Activated T-cell treated with anti-CD3 and anti-CD28 coated beads, Interleukin-2, amount 50 U/mL, for 48 hours (primary cell): ENCODE measurements at regions not wholly inside any gene's neighbourhood (a gene's known extent, or its start where the extent isn't known, plus 50 kb on each side); places are given as distances from the start of the nearest gene placed in this dataset.
"Not testable (repeated sequence)": the region's sequence is repeated elsewhere in the genome, so short reads cannot be mapped to it uniquely, and the experiment has no call there.

Experiments
- DNase-seq, 2 experiments: peaks; one replicate each; pipeline ENCODE4 v3.0.0-alpha.2; 2020

GRCh38 chr6:27720607-27721580, 191.3 kb downstream of the OR2B2 start:
- DNase-seq, result peak; percentile 45 to 49

GRCh38 chr6:27719039-27719438, 193.2 kb downstream of the OR2B2 start:
- peak; percentile 33 to 37 for DNase-seq

- no peak for DNase-seq
These were observed 205.8 kb downstream of the OR2B2 start for GRCh38 chr6:27706431-27706830.

- DNase-seq, result no peak
These were observed 211.9 kb downstream of the OR2B2 start for GRCh38 chr6:27700337-27700736.

GRCh38 chr6:27694547-27694874, 217.7 kb downstream of the OR2B2 start:
- no peak for DNase-seq

- peak; percentile 57 to 62 for DNase-seq
These were observed 218.2 kb downstream of the OR2B2 start for GRCh38 chr6:27693766-27694546.

- not testable (repeated sequence) for DNase-seq
These were observed 219.2 kb upstream of the ZNF184 start for GRCh38 chr6:27692133-27692532.

- DNase-seq, result peak; percentile 91 to 93
These were observed 215.2 kb upstream of the ZNF184 start for GRCh38 chr6:27688014-27688586.

GRCh38 chr6:27687154-27688013, 214.5 kb upstream of the ZNF184 start:
- peak; percentile 90 to 91 for DNase-seq

GRCh38 chr6:27685279-27685678, 212.4 kb upstream of the ZNF184 start:
- DNase-seq, result no peak

- peak; percentile 76 to 77 for DNase-seq
These were observed 211.6 kb upstream of the ZNF184 start for GRCh38 chr6:27684264-27685211.

- no peak for DNase-seq
These were observed 207.2 kb upstream of the ZNF184 start for GRCh38 chr6:27679964-27680694.

- no peak for DNase-seq
These were observed 206.5 kb upstream of the ZNF184 start for GRCh38 chr6:27679308-27679963.

- no peak for DNase-seq
These were observed 205.6 kb upstream of the ZNF184 start for GRCh38 chr6:27678469-27678868.

- DNase-seq, result no peak
These were observed 202.0 kb upstream of the ZNF184 start for GRCh38 chr6:27674882-27675281.

- peak in 1 of 2 experiments; percentile 62 for DNase-seq
These were observed 199.4 kb upstream of the ZNF184 start for GRCh38 chr6:27672113-27672799.

- peak in 1 of 2 experiments; percentile 26 for DNase-seq
These were observed 196.9 kb upstream of the ZNF184 start for GRCh38 chr6:27669624-27670301.

- DNase-seq, result no peak
These were observed 196.4 kb upstream of the ZNF184 start for GRCh38 chr6:27669295-27669623.
